Mesothelial cell of epicardium (in vitro differentiated cells): ENCODE measurements at regions not wholly inside any gene's neighbourhood (a gene's known extent, or its start where the extent isn't known, plus 50 kb on each side); places are given as distances from the start of the nearest gene placed in this dataset.
"Not testable (repeated sequence)": the region's sequence is repeated elsewhere in the genome, so short reads cannot be mapped to it uniquely, and the experiment has no call there.

Experiments used
- DNase-seq, 2 experiments: peaks; one replicate each; pipeline ENCODE4 v3.0.0; 2021; ENCODE audit warnings: low spot score in 2 of 2; ENCODE audit not compliant: unreplicated experiment in 2 of 2
- H3K27ac Mint-ChIP-seq: 2 replicates; pipeline ENCODE4 v1.8.0; 2021; ENCODE audit warnings: mixed read lengths
- H3K27me3 Mint-ChIP-seq: 2 replicates; pipeline ENCODE4 v1.8.0; 2021; ENCODE audit warnings: low read depth, mixed read lengths
- H3K36me3 Mint-ChIP-seq: 2 replicates; pipeline ENCODE4 v1.8.0; 2021; ENCODE audit warnings: mixed read lengths
- H3K4me1 Mint-ChIP-seq: 2 replicates; pipeline ENCODE4 v1.8.0; 2021; ENCODE audit warnings: mixed read lengths
- H3K4me3 Mint-ChIP-seq: 2 replicates; pipeline ENCODE4 v1.8.0; 2021; ENCODE audit warnings: mild to moderate bottlenecking, moderate library complexity, mixed read lengths
- H3K9me3 Mint-ChIP-seq: 2 replicates; pipeline ENCODE4 v1.8.0; 2021; ENCODE audit warnings: mixed read lengths
- CTCF ChIP-seq: fragments of 200-600 bp; sonication (generic); IDR thresholded peaks from one replicate; pipeline ENCODE4 v1.5.0; 2021; ENCODE audit warnings: antibody characterized with exemption; ENCODE audit not compliant: unreplicated experiment

GRCh38 chr9:78707080-78707479 lies 410.2 kb downstream of the PSAT1 start:
- H3K27me3 Mint-ChIP-seq: no peaks in the 10 kb centered on the region
- DNase-seq: no peak
- H3K36me3 Mint-ChIP-seq: peaks cover 3% of the 10 kb centered on the region
- H3K27ac Mint-ChIP-seq: no peak overlapping the region
- no peak overlapping the region for H3K4me3 Mint-ChIP-seq
- no peak for TF ChIP-seq CTCF
- H3K4me1 Mint-ChIP-seq: peaks cover 6% of the 10 kb centered on the region
- peaks cover 29% of the 10 kb centered on the region for H3K9me3 Mint-ChIP-seq

GRCh38 chr9:78707481-78707991 lies 410.6 kb downstream of the PSAT1 start:
- peaks cover 3% of the 10 kb centered on the region for H3K36me3 Mint-ChIP-seq
- TF ChIP-seq CTCF: no peak
- no peak for DNase-seq
- H3K27me3 Mint-ChIP-seq: no peaks in the 10 kb centered on the region
- peaks cover 29% of the 10 kb centered on the region for H3K9me3 Mint-ChIP-seq
- H3K4me1 Mint-ChIP-seq: peaks cover 6% of the 10 kb centered on the region
- peak overlapping the region; percentile 3 for H3K27ac Mint-ChIP-seq
- no peak overlapping the region for H3K4me3 Mint-ChIP-seq

- TF ChIP-seq CTCF: no peak
- Mint-ChIP-seq H3K27me3 (no peaks in the 10 kb centered on the region), H3K4me1 (peaks cover 10% of the 10 kb centered on the region), H3K9me3 (peaks cover 21% of the 10 kb centered on the region), H3K27ac (no peak overlapping the region), H3K36me3 (no peaks in the 10 kb centered on the region), H3K4me3 (no peak overlapping the region)
- no peak for DNase-seq
Measured at GRCh38 chr9:78712903-78713613, 416.1 kb downstream of the PSAT1 start.

- no peak for TF ChIP-seq CTCF
- H3K9me3 Mint-ChIP-seq: peaks cover 17% of the 10 kb centered on the region
- H3K27ac Mint-ChIP-seq: no peak overlapping the region
- DNase-seq: no peak
- H3K36me3 Mint-ChIP-seq: no peaks in the 10 kb centered on the region
- H3K4me3 Mint-ChIP-seq: no peak overlapping the region
- H3K27me3 Mint-ChIP-seq: no peaks in the 10 kb centered on the region
- H3K4me1 Mint-ChIP-seq: peaks cover 10% of the 10 kb centered on the region
Measured at GRCh38 chr9:78713614-78714405, 416.9 kb downstream of the PSAT1 start.

GRCh38 chr9:78714576-78714975 lies 417.7 kb downstream of the PSAT1 start:
- no peak overlapping the region for H3K4me3 Mint-ChIP-seq
- H3K9me3 Mint-ChIP-seq: peaks cover 13% of the 10 kb centered on the region
- TF ChIP-seq CTCF: no peak
- no peaks in the 10 kb centered on the region for H3K36me3 Mint-ChIP-seq
- H3K27ac Mint-ChIP-seq: no peak overlapping the region
- H3K27me3 Mint-ChIP-seq: no peaks in the 10 kb centered on the region
- peaks cover 10% of the 10 kb centered on the region for H3K4me1 Mint-ChIP-seq
- no peak for DNase-seq

- not testable (repeated sequence) for DNase-seq, H3K27me3 Mint-ChIP-seq, H3K4me1 Mint-ChIP-seq, H3K27ac Mint-ChIP-seq, H3K36me3 Mint-ChIP-seq, H3K4me3 Mint-ChIP-seq, H3K9me3 Mint-ChIP-seq
Measured at GRCh38 chr9:78719029-78719428, 422.1 kb downstream of the PSAT1 start.
